Fibroblast of the conjunctiva (primary cell): ENCODE measurements at regions not wholly inside any gene's neighbourhood (a gene's known extent, or its start where the extent isn't known, plus 50 kb on each side); places are given as distances from the start of the nearest gene placed in this dataset.

Experiments
- DNase-seq: peaks from one replicate; pipeline ENCODE4 v3.0.0-alpha.2; 2010; ENCODE audit warnings: low read depth

DNA sequence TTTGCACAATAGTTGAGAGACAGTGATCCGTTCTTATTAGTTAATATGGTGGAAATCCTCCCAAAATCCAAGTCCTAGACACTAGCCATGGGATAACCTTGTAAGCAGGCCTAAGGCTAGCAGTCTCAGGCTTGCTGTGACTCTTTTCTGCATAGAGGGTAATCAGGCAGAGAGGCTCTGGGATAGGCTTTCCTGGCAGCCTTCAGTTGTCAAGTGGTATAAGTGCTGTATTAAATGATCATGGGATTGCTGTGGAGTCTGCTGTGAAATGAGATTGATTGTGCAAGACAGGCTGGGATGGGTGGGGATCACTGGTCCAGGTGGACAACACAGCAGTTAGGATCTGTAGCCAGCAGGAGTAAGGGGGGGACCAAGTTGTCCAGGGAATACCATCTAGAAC, 416.4 kb downstream of the TLE4 start:
- DNase-seq = no peak

- DNase-seq = no peak
These were observed 414.7 kb downstream of the TLE4 start for GRCh38 chr9:79986437-79986836.

GRCh38 chr9:79985772-79986171, 414.0 kb downstream of the TLE4 start:
- no peak for DNase-seq

- DNase-seq = no peak
These were observed 413.5 kb downstream of the TLE4 start for GRCh38 chr9:79985264-79985663.

DNA sequence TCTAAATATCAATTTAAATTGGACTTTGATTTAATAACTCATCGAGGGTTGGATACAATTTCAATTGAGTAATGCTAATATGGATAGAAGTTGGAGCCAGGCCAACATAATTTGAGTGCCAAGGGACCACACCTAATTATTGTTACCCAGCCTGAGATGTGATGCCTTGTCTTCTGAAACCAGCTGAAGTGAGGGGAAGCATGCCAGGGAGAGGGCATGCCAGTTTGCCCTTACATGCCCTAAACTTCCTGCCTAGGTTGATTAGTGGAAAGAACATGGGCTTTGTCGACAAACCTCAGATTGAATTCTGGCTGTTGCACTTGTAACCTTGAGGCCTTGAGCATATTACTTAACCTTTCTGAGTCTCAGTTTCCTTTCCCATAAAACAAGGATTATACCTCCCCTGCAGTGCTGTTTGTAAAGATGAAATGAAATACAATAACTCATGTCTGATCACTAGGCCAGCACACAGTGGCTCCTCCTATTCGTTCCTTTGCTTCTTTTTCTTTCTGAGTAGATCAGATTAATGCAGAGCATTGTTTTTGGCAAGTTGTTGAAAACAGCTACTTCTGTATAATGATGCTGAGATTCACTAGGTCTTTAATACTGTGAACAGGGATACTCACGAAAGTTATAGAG, 412.8 kb downstream of the TLE4 start:
- no peak for DNase-seq

GRCh38 chr9:79980432-79980831, 408.7 kb downstream of the TLE4 start:
- no peak for DNase-seq

DNA sequence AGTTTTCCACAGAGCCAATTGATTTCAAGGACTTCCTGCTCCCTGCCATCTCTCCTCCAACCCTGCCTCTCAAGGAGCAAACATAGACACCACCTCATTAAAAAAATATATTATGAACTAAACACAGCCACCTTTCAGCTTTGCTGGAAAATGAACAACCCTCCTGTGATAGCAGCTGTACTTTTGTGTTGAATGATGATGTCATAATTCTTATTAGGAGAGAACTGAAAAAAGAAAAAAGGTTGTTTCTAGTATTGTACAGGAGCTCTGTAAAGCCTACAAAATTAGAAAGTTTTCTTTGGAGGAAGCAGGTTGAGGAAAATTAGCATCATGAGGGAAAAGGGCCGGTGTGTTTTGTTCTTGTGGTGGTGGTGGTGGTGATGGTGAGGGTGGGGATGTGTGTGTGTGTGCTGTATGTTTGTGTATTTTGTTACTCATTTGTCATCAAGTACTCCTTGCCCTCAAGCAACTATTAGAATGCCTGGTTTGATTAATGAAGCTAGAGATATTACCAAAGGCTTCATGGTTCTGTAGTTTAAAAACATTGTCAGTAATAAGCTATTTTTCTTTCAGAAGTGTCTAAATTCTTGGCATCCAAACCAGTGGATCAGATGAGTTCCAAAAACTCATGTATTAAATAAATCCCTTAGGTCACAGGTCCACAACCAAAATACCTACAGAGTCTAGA, 405.9 kb downstream of the TLE4 start:
- no peak for DNase-seq

GRCh38 chr9:79977074-79977435, 405.3 kb downstream of the TLE4 start:
- DNase-seq = no peak

- no peak for DNase-seq
These were observed 404.7 kb downstream of the TLE4 start for GRCh38 chr9:79976257-79977073.

DNA sequence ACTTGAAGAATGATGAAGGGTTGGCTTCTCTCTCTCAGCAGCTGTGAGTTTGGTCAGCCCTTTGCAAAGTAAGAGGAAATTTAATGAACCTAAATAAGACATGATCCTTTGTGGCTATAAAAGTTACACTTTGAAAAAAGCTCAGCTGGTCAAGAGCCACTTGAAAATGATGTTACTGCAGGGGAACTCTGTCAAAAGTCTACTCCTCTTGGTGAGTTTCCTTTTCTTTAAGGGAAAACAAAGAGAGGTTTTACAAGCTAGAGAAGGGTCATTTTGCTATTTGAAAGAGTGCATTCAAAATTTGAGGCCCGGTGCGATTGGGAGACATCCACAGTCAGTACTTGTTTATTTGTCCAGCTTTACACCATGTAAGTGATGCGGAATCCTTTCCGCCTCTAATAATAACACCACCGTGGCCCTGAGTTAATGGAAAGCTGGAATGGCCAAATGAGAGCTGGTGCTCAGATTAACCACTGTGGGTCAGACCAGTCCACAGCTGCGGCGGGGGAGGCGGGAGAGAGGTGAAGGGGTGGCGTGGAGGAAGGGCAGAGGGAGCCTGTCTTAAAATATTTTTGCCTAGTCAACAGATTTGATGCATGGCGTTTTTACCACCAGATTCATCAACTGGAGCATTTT, 404.0 kb downstream of the TLE4 start:
- no peak for DNase-seq

DNA sequence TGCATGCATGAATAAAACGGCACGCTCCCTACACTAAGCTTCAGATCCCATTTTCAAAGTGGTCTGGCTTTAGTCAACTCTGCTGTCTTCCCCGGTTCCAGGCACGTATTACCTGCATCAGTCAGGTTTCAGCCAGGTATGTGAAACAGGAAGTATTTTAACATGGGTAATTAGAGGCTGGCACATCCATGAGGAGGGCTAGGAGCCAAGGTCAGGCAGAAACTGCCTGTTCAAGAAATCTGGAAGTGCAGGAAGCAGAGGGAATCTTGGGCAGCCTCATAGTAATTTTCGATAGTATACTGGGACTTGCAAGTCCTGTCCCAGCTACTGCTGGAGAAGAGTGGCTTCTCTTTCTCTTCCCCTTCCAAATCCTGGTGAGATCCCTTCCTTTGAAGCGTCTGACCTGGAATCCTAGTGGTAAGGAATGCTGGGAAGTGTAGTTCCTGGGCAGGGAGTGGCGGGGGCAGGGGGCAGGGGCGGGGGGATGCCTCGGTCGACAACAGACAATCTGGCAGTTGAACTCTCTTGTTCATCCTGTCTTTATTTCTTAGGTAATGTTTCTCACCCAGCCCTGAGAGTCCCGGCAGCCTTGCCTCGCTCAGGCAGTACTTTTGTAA, 403.1 kb downstream of the TLE4 start:
- no peak for DNase-seq

- no peak for DNase-seq
These were observed 401.9 kb downstream of the TLE4 start for GRCh38 chr9:79973627-79974026.

DNA sequence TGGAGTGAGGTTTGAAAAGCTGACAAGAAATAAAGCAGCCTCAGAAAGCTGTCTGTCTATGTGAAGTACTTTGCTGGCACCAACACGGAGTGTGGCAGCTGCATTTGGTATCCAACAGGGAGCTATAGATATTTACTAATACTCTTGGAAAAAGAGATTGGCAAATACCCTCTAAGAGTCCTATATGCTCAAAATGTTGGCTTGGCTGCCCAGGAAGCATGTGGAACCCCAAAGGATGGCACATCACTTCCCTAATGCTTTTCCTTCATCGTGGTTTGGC, 398.3 kb downstream of the TLE4 start:
- DNase-seq = no peak

GRCh38 chr9:79969393-79970145, 397.8 kb downstream of the TLE4 start:
- no peak for DNase-seq

GRCh38 chr9:79968533-79968932, 396.8 kb downstream of the TLE4 start:
- DNase-seq = no peak

DNA sequence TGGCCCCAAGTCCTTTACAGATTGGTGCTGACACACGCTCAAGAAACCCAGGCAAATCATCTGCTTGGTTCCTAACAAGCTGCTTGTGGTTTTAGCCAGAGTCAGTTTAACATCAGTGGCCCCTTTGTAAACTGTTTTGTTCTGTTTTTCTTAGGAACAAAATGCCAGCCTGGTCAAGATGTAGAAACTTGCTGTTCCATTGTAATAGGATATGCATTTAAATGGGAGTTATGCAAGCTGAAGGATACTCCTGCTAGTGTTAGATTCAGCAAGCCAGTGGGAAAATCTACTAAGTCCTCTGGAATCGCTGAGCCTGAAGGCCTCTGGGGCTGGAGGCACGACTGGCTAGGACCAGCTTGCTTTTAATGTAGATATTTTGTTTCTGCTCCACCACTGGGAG, 391.1 kb downstream of the TLE4 start:
- DNase-seq = no peak

- no peak for DNase-seq
These were observed 390.4 kb downstream of the TLE4 start for GRCh38 chr9:79962150-79962549.

DNA sequence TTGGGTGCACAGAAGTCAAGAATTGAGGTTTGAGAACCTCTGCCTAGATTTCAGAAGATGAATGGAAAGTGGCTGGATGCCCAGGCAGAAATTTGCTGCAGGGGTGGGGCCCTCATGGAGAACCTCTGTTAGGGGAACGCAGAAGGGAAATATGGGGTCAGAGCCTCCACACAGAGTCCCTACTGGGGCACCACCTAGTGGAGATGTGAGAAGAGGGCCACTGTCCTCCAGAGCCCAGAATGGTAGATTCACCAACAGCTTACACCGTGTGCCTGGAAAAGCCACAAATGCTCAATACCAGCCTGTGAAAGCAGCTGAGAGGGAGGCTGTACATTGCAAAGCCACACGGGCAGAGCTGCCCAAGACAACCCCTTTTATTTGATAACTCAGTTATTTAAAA, 383.5 kb downstream of the TLE4 start:
- DNase-seq = no peak

GRCh38 chr9:79953908-79954307, 382.1 kb downstream of the TLE4 start:
- DNase-seq = no peak

DNA sequence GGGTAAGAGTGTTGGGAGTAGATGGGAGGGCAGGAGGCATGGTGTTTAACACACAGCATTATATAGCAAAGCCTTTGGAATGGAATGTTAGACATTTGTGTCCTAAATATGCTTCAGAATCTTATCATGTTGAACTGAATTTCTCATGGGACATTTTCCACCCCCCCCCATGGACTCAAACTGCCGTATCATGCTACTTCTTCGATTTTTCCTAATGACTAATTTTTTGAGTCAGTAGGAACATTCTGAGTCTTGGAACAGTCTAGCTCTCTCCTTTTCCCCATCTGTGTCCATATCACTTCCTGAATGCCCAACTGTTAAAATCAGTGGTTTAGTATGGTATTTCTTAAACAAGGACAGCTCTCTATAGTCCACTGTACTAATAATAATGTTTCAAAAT, 380.6 kb downstream of the TLE4 start:
- DNase-seq = no peak

- no peak for DNase-seq
These were observed 374.9 kb downstream of the TLE4 start for GRCh38 chr9:79946712-79947111.

- no peak for DNase-seq
These were observed 373.7 kb downstream of the TLE4 start for GRCh38 chr9:79945495-79945894.
